GM18909 (cell line): ENCODE measurements at regions not wholly inside any gene's neighbourhood (a gene's known extent, or its start where the extent isn't known, plus 50 kb on each side); places are given as distances from the start of the nearest gene placed in this dataset.

Source experiments
- ATAC-seq: cut with Tn5 transposase; IDR thresholded peaks from one replicate; pipeline ENCODE4 v1.9.1; 2021; ENCODE audit warnings: mild to moderate bottlenecking; ENCODE audit not compliant: unreplicated experiment, poor library complexity

- ATAC-seq: no peak
Observed at GRCh38 chr2:18119883-18120282, 241.4 kb downstream of the KCNS3 start.

GRCh38 chr2:18118703-18119102 lies 240.2 kb downstream of the KCNS3 start:
- ATAC-seq: no peak

GRCh38 chr2:18117592-18117991 lies 239.1 kb downstream of the KCNS3 start:
- peak; percentile 95 for ATAC-seq

GRCh38 chr2:18110222-18110621 lies 231.8 kb downstream of the KCNS3 start:
- ATAC-seq: no peak

GRCh38 chr2:18106841-18107240 lies 228.4 kb downstream of the KCNS3 start:
- peak; percentile 45 for ATAC-seq

- no peak for ATAC-seq
Observed at GRCh38 chr2:18105929-18106328, 227.5 kb downstream of the KCNS3 start.

- no peak for ATAC-seq
Observed at GRCh38 chr2:18104595-18105224, 226.2 kb downstream of the KCNS3 start.

- ATAC-seq: no peak
Observed at GRCh38 chr2:18096836-18097405, 218.5 kb downstream of the KCNS3 start.

GRCh38 chr2:18094277-18094676 lies 215.8 kb downstream of the KCNS3 start:
- no peak for ATAC-seq

- no peak for ATAC-seq
Observed at GRCh38 chr2:18093196-18093595, 214.7 kb downstream of the KCNS3 start.

GRCh38 chr2:18092760-18093159 lies 214.3 kb downstream of the KCNS3 start:
- no peak for ATAC-seq

- ATAC-seq: no peak
Observed at GRCh38 chr2:18085593-18085992, 207.1 kb downstream of the KCNS3 start.

- no peak for ATAC-seq
Observed at GRCh38 chr2:18084376-18084775, 205.9 kb downstream of the KCNS3 start.

- ATAC-seq: no peak
Observed at GRCh38 chr2:18083806-18084205, 205.3 kb downstream of the KCNS3 start.

GRCh38 chr2:18078216-18078615 lies 199.7 kb downstream of the KCNS3 start:
- no peak for ATAC-seq

GRCh38 chr2:18077704-18078103 lies 199.2 kb downstream of the KCNS3 start:
- ATAC-seq: no peak

- no peak for ATAC-seq
Observed at GRCh38 chr2:18077231-18077630, 198.8 kb downstream of the KCNS3 start.

- ATAC-seq: no peak
Observed at GRCh38 chr2:18074476-18074875, 196.0 kb downstream of the KCNS3 start.

GRCh38 chr2:18073601-18074000 lies 195.1 kb downstream of the KCNS3 start:
- no peak for ATAC-seq

GRCh38 chr2:18067588-18068384 lies 189.3 kb downstream of the KCNS3 start:
- ATAC-seq: no peak

GRCh38 chr2:18066894-18067293 lies 188.4 kb downstream of the KCNS3 start:
- no peak for ATAC-seq

- no peak for ATAC-seq
Observed at GRCh38 chr2:18066066-18066465, 187.6 kb downstream of the KCNS3 start.
